GM12878 (cell line): ENCODE measurements at regions not wholly inside any gene's neighbourhood (a gene's known extent, or its start where the extent isn't known, plus 50 kb on each side); places are given as distances from the start of the nearest gene placed in this dataset.
"Not testable (repeated sequence)": the region's sequence is repeated elsewhere in the genome, so short reads cannot be mapped to it uniquely, and the experiment has no call there.

Experiments used
- ATAC-seq: fragments of 200-7000 bp; cut with Tn5 transposase; 3 replicates; pipeline ENCODE4 v1.9.1; 2020; ENCODE audit warnings: mild to moderate bottlenecking, moderate library complexity
- BruUV-seq: library from RNA; stranded (reverse); fragments of 400-500 nt; replicated peaks from 2 replicates; lab custom pipeline; 2021; lab: Mats Ljungman, UMichigan
- CTCF ChIA-PET: fragments of 300-600 bp; sonication (Branson Sonifier 250); formaldehyde crosslinking; extraction: SDS; loops from one replicate; lab custom pipeline; 2021; ENCODE audit warnings: inconsistent platforms; lab: Yijun Ruan, JAX
- POLR2A ChIA-PET: fragments of 350-600 bp; formaldehyde crosslinking; extraction: SDS; loops from one replicate; lab custom pipeline; 2021; ENCODE audit warnings: inconsistent platforms; lab: Charles Lee
- RAD21 ChIA-PET: fragments of 300-600 bp; sonication (Branson Sonifier 250); formaldehyde crosslinking; loops from one replicate; lab custom pipeline; 2023; ENCODE audit warnings: antibody characterized with exemption; ENCODE audit not compliant: unreplicated experiment; lab: Charles Lee
- SMC1A ChIA-PET: fragments of 300-600 bp; sonication (Branson Sonifier 250); formaldehyde crosslinking; loops from one replicate; lab custom pipeline; 2023; ENCODE audit not compliant: unreplicated experiment, uncharacterized antibody; lab: Charles Lee
- DNase-seq: peaks from one replicate; pipeline ENCODE4 v3.0.0-alpha.2; 2011; ENCODE audit warnings: low read depth, low spot score
- FAIRE-seq: peaks from 3 replicates; lab custom pipeline; 2011; peaks lifted over from hg19 to GRCh38; lab: Jason Lieb, UNC
- H2AFZ ChIP-seq: 2 replicates; pipeline ENCODE4 v1.6.0; 2011; ENCODE audit warnings: low read depth, low read length, control low read depth; ENCODE audit not compliant: control insufficient read depth
- H3K27ac ChIP-seq: 2 replicates; pipeline ENCODE4 v1.5.1; 2011; ENCODE audit warnings: control low read depth; ENCODE audit not compliant: control insufficient read depth, insufficient read depth
- H3K27me3 ChIP-seq, 2 experiments: replicated peaks in 1 of 2; 2 replicates each; pipeline versions ENCODE4 v1.6.0 to v1.6.1; 2011; ENCODE audit warnings: low read length in 1 of 2; ENCODE audit not compliant: control insufficient read depth in 2 of 2, insufficient read depth in 2 of 2
- H3K36me3 ChIP-seq, 2 experiments: 2 replicates each; pipeline ENCODE4 v1.5.1; 2011; ENCODE audit warnings: low read length in 1 of 2; ENCODE audit not compliant: control insufficient read depth in 2 of 2, insufficient read depth in 2 of 2
- H3K4me1 ChIP-seq: 2 replicates; pipeline ENCODE4 v1.6.1; 2011; ENCODE audit warnings: mild to moderate bottlenecking, low read length, moderate library complexity, mixed read lengths; ENCODE audit not compliant: control insufficient read depth, insufficient read depth
- H3K4me2 ChIP-seq: 2 replicates; pipeline ENCODE4 v1.6.0; 2011; ENCODE audit warnings: control low read depth; ENCODE audit not compliant: control insufficient read depth, insufficient read depth
- H3K4me3 ChIP-seq: fragments of 200-600 bp; sonication (generic); 2 replicates; pipeline ENCODE4 v1.5.1; 2016
- H3K79me2 ChIP-seq: 2 replicates; pipeline ENCODE4 v1.6.0; 2011; ENCODE audit warnings: low read length; ENCODE audit not compliant: control insufficient read depth, insufficient read depth
- H3K9ac ChIP-seq: 2 replicates; pipeline ENCODE4 v1.8.0; 2011; ENCODE audit warnings: low read length, control low read depth, mixed read lengths; ENCODE audit not compliant: control insufficient read depth, insufficient read depth
- H3K9me3 ChIP-seq: replicated peaks from 3 replicates; pipeline ENCODE4 v1.5.1; 2011; ENCODE audit warnings: mild to moderate bottlenecking, low read length; ENCODE audit not compliant: control insufficient read depth, insufficient read depth
- H4K20me1 ChIP-seq: 2 replicates; pipeline ENCODE4 v1.6.0; 2011; ENCODE audit not compliant: control insufficient read depth, insufficient read depth
- WGBS: methylation state at CpG from one replicate; pipeline ENCODE4 v1.1.6; 2016; ENCODE audit warnings: low lambda C conversion rate; ENCODE audit not compliant: insufficient replicate concordance, insufficient coverage; ENCODE audit errors: missing lambda C conversion rate; 5-methylcytosine and 5-hydroxymethylcytosine counted together
- in situ Hi-C: fragments of 300-500 bp; cut with MboI; formaldehyde crosslinking; loops from 9 replicates; pipeline ENCODE4 v1.14.3; 2018; ENCODE audit warnings: mixed read lengths
- intact Hi-C: fragments of 100-400 bp; cut with micrococcal nuclease; formaldehyde crosslinking; loops from one replicate; pipeline ENCODE4 v1.14.2; 2022; ENCODE audit not compliant: unreplicated experiment

DNA sequence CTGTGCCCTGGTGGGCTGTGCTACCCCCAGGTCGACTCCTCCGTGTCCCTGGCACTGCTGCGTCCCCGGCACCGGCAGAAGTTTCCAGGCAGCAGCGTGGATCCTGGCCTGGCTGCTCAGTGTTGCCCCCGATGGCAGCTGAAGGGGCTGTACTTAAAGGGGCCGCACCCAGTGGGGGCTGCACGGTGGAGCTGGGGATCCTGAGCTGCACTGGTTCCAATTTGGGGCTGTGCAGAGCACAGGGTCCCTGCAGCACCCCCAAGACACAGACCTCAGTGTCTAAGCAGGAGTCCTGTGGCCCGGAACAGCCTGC lies 253.8 kb downstream of the ANKRD30B start:
- FAIRE-seq, H3K4me3 ChIP-seq, H3K36me3 ChIP-seq, SMC1A ChIA-PET, CTCF ChIA-PET, RAD21 ChIA-PET, BruUV-seq, H3K27me3 ChIP-seq, H3K9ac ChIP-seq, DNase-seq, H2AFZ ChIP-seq, H3K4me1 ChIP-seq, H3K79me2 ChIP-seq, H4K20me1 ChIP-seq, H3K4me2 ChIP-seq, H3K27ac ChIP-seq, POLR2A ChIA-PET, in situ Hi-C loops, H3K9me3 ChIP-seq, ATAC-seq, intact Hi-C loops: not testable (repeated sequence)
- WGBS, result 35% methylated on average over 10 of the region's 10 CpGs

DNA sequence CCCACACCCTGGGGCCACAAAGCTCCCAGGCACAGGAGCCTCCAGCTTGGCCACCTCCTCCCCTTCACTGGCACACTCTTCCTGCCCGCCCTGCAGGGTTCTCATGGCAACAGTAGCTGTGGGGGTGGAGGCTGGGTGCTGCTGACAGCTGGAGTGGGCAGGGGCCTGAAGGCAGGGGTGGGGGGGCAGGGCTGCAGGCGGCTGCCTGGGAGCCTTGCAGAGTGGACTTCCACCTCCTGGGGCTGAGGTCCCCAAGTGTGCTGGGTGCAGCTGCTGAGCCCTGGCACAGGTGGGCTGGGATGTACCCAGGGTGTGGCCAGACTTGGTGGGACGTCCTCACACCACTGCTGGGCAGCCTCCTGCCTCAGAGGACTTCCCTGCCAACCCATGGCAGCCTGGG lies 254.8 kb downstream of the ANKRD30B start:
- H3K4me2 ChIP-seq, H3K9me3 ChIP-seq, H3K4me1 ChIP-seq, intact Hi-C loops, H3K79me2 ChIP-seq, RAD21 ChIA-PET, H4K20me1 ChIP-seq, H2AFZ ChIP-seq, in situ Hi-C loops, BruUV-seq, DNase-seq, FAIRE-seq, H3K36me3 ChIP-seq, H3K9ac ChIP-seq, ATAC-seq, H3K4me3 ChIP-seq, H3K27ac ChIP-seq, CTCF ChIA-PET, H3K27me3 ChIP-seq, POLR2A ChIA-PET, SMC1A ChIA-PET: not testable (repeated sequence)
- WGBS, result 19% methylated on average over 2 of the region's 3 CpGs

DNA sequence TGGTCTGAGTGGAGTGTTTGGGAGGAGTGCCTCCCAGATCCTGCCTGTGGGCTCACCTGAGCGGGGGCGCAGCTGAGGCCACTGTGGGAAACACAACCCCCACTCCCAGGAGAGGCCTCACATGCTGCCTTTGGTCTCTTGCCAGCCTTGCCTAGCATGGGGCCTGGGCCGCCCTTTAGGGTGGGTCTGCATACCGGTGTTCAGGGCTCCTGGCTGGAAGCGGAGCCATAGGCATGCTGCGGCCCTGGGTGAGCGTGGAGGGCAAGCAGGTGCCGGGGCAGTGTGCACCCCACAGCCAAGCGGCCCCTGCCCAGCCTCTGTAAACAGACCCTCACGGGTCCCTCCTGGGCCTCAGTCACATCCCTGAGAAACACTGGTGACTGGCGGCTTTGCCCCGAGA lies 255.3 kb downstream of the ANKRD30B start:
- H3K36me3 ChIP-seq, in situ Hi-C loops, H3K9ac ChIP-seq, POLR2A ChIA-PET, H3K4me3 ChIP-seq, RAD21 ChIA-PET, H3K27ac ChIP-seq, H3K4me2 ChIP-seq, H4K20me1 ChIP-seq, CTCF ChIA-PET, H3K27me3 ChIP-seq, SMC1A ChIA-PET, intact Hi-C loops, H3K4me1 ChIP-seq, H3K79me2 ChIP-seq, DNase-seq, BruUV-seq, FAIRE-seq, H3K9me3 ChIP-seq, ATAC-seq, H2AFZ ChIP-seq: not testable (repeated sequence)
- 78% methylated on average over 10 of the region's 12 CpGs for WGBS

DNA sequence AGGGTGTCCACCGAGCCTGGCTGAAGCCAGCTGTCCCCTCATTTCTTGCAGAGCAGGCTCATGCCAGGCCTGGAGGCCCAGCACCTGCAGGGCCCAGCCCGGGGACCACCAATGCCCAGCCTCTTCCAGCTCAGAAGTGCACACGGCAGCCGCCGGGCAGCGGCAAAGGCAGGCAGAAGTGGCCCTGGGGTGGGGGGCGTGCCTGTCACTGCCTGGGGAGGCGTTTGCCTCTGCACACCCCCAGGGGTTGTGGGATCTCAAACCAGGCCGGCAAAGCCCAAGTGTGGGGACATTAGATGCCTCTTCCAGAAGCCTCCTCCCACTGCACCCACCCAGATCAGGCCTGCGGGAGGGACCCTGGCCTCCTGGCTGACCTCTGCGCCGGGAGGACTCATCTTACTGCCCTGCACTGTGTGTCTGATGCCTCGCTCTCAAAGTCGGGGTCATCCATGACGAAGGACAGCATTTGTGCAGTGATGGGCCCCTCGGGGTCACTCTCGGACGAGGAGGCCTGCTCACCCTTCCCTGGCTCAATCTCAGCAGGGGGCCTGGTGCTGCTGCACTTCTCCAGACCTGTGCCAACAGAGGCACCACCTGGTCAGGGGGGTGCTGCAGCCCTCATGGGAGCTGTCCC lies 255.8 kb downstream of the ANKRD30B start:
- in situ Hi-C loops, BruUV-seq, FAIRE-seq: not testable (repeated sequence)

More for the DNA sequence above, 255.8 kb downstream of the ANKRD30B start:
- RAD21 ChIA-PET, H3K9me3 ChIP-seq, intact Hi-C loops, H3K9ac ChIP-seq, H3K4me3 ChIP-seq, H4K20me1 ChIP-seq, H3K4me1 ChIP-seq, H3K4me2 ChIP-seq, ATAC-seq, H2AFZ ChIP-seq, H3K36me3 ChIP-seq, H3K27ac ChIP-seq, DNase-seq, H3K79me2 ChIP-seq, SMC1A ChIA-PET, POLR2A ChIA-PET, H3K27me3 ChIP-seq, CTCF ChIA-PET: not testable (repeated sequence)
- WGBS, result 72% methylated on average over 13 of the region's 18 CpGs
